NCI-H345 (cell line): ENCODE measurements at regions not wholly inside any gene's neighbourhood (a gene's known extent, or its start where the extent isn't known, plus 50 kb on each side); places are given as distances from the start of the nearest gene placed in this dataset.
"Not testable (repeated sequence)": the region's sequence is repeated elsewhere in the genome, so short reads cannot be mapped to it uniquely, and the experiment has no call there.

Experiments used
- DNase-seq: peaks from one replicate; lab custom pipeline; 2025; lab: John Stamatoyannopoulos, UW

DNA sequence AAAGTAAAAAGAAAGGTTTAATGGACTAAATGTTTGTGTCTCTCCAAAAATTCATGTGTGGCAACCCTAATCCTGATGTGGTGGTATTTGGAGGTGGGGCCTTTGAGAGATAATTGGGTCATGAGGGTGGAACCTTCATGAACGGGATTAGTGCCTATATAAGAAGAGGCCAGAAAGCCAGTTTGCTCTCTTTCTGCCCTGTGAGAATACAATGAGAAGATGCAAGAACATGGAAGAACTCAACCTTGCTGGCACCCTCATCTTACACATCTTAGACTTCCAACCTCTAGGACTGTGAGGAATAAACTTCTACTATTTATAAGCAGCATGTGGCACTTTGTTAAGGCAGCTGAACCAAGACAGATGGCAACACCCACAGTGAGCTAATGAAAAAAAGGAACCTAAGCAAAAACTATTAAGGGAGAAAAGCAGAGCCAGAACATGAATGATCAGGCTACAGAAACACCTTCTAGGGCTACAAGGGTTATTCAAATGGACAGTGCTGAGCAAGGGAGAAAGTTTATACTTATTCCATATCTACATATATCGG lies 159.5 kb downstream of the PLK2 start:
- DNase-seq, result no peak

DNA sequence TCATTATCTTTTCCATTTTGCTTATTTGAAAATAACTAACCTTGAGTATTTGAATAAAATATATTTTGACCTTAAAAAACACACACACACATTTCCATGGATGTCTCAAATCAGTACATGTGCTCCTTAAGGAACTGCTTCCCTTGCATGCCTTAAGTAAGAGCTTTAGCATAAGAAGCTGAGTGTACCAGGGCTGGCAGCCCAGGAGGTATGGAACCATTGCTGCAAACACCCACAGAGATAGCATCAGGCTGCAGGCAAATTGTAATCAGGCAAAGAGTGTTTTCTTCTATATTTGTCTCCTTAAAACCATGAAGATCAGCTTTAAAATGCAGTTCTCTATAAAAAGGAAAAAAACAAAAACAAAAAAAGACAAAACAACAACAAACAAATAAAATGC lies 160.6 kb downstream of the PLK2 start:
- no peak for DNase-seq

DNA sequence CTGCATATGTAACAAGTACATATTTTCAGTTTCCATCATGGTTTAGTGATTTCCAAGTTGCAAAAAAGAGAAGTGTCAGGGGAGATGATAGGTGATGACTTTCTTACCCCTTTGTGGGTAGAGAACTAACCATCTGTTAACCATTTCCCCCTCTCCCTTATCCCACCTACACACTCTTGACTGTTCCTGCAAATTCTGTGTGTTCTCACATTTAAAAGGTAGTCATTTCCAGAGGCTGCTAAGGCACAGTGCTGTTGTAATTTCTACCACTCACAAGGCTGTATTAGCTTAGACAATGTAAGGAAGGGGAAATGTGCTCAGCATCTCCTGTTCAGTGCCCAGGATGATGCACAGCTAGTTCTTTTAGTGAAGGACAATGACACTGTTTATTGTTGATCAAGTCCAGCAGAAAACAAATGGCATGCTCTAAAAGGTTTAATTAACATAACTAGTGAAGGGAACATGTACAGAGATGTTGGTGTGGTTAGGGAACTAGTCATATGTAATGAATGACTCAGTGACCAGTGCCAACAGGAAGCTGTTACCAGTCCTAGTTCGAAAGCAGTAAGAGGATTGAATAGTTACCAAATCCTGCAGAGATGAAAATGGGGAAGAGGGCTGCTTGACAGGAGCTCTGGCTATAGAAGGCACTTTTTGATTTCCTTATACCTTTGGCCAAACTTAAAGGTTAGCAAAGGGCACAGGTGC lies 165.1 kb downstream of the PLK2 start:
- DNase-seq, result no peak

DNA sequence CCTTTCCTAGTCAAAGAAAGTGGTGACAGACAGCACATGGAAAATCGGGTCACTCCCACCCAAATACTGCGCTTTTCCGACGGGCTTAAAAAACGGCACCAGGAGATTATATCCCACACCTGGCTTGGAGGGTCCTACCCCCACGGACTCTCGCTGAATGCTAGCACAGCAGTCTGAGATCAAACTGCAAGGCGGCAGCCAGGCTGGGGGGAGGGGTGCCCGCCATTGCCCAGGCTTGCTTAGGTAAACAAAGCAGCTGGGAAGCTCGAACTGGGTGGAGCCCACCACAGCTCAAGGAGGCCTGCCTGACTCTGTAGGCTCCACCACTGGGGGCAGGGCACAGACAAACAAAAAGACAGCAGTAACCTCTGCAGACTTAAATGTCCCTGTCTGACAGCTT lies 171.6 kb downstream of the PLK2 start:
- DNase-seq, result not testable (repeated sequence)

DNA sequence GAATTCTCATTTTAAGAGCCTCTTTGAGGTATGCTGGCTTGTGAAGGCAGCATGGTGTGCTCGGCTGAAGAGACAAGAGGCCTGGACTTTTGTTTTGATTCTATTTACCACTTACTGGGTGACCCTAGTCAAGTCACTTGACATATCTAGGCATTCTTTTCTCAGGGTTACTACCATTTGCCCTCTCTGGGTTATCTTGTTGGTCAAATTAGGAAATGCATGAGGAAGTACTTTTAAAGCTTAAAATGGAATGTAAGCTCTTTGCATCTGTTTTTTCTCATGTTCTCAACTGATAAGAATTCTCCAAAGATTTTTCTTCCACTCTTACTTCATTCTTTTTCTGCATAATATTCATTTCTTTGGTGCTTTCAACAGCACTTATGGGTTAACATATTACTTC lies 173.1 kb downstream of the PLK2 start:
- no peak for DNase-seq

DNA sequence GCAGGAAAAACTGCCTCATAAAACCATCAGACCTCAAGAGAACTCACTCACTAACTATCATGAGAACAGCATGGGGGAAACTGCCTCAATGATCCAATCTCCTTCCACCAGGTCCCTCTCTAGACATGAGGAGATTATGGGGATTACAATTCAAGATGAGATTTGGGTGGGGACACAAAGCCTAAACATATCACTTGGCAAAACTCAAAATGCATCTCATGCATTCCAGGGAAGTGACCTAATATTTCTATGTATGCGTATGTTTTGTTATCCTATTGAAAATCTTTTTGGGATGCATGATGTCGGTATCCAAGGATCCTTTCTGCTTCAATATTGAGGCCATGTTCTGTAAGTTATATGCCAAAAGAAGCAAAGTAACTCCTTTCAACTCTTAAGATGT lies 174.0 kb downstream of the PLK2 start:
- no peak for DNase-seq

DNA sequence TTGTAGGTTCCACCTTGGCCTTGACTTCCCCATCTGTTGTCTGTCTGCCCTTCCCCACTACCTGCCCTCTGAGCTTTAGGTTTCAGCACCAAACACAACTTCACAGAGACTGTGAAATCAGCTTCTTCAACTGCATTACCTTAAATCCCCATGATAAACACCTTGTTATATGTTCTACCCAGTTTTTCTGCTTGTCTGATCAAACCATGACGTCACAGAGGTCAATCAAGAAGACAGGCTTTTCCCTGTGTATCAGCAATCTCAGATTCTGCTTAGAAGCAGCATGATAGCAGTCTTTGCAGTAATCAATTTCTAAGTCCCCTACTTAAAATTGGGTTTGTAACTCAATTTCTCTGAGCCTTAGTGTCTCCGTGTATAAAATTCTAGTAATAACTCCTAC lies 175.0 kb downstream of the PLK2 start:
- DNase-seq, result no peak

DNA sequence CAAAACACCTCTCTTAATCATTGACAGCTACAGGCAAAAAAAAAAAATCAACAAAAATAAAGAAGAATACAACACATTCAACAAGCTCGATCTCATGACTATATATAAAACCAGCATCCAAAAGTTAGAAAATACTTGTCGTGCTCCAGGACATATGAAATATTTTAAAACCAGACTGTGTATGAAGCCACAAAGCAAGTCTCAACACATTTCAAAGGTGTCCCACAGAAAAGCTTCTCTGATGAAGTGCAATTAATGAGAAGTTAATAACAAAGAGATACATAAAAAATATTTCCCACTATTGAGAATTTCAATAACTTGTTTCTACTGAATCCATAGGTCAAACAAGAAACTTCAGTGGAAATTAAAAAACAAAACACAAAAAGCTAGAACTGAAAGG lies 178.7 kb downstream of the PLK2 start:
- DNase-seq, result no peak

DNA sequence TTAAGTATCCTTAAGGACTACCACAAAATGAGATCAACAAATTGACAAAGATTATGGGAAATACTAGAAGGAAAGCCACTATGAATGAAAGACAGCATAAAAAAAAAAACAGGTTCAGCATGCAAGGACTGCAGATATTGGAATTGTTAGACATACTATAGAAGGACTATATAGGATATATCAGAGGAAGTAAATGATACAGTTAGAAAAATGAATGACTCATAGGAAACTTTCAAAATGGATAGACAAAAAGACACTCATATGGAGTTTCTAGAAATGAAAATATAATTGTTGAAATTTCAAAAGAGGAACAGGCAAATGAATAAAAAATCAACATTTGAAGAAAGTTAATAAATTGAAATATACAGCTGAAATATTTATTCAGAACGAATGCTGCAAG lies 180.6 kb downstream of the PLK2 start:
- DNase-seq, result no peak

DNA sequence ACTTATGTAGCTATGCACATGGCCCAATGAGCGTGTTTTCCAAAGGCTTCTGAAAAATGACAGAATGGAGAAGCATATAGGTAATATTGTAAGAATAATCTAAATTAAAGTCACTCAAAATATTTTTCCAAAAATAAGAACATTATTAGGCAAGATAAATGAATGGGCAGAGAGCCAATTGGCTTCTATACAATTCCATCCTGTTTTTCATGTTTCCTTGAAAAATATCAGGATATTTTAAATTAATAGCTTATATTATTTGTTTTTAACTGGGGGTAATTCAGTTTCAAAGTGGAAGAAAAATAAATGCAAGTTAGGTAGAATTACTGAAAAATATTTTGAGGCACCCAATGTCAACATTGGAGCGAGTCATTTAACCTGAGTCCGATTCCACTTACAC lies 183.5 kb downstream of the PLK2 start:
- DNase-seq, result no peak

DNA sequence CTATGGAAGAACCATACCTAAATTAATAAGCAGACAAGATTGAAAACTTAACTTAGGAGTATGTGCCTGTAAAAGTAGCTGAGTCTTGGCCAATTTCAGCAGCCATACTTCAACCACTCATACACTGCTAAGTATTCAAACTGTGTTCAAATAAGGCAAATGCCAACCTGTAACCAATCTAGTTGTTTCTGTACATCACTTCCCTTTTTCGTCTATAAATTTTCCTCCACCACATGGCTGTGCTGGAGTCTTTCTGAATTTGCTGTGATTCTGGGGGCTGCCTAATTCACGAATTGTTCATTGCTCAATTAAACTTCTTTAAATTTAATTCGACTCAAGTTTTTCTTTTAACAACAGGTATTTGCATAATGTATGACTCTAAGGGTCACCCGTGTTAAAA lies 184.4 kb downstream of the PLK2 start:
- DNase-seq, result no peak

DNA sequence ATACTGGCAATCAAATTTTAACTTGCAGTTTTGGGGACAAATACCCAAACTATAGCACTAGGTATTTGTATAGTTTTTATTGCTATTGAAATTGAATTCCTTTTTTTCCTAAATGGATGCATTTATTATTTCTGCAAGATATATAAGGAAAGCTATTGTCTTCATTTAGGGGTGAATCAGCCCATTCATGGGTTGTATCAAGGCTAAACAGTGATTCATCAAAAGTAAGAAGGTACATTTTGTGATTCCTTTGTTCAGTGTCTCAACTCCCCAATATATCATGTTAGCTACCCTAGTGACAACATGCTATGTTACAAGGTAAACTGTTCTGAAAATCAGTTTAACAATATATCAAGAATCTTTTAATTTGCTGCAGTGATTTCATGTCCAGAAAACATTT lies 185.7 kb downstream of the PLK2 start:
- DNase-seq, result no peak

DNA sequence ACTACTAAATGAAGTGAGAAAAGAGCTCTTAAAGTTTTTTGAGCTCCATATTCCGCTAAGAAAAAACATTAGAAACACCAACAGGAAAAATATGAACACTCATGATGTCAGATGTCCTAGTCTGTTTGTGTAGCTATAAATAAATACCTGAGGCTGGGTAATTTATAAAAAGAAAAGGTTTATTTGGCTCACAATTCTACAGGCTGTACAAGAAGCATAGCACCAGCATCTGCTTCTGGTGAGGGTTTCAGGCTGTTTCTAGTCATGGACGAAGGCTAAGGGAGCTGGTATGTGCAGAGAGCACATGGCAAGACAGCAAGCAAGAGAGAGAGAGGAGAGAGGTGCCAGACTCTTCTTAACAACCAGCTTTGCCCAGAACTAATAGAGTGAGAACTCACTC lies 186.2 kb downstream of the PLK2 start:
- no peak for DNase-seq

DNA sequence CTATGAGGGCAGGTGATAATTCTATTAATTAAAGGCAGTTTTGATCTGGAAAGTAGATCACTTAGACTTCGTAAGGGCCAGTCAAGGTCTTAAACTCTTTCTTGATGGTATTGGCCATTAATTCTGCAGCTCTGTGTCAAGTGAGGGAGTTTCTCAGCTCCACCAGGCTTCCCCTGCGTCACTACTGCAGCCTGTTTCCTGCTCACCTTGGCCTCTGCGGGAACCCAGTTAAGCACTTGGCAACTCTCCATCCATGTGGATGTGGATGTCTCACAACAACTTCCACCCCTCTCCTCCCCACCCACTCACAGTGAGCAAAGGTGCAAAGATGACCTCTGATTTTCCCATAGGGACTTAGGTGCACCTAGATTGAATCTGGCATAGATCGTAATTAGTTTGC lies 191.6 kb downstream of the PLK2 start:
- no peak for DNase-seq

DNA sequence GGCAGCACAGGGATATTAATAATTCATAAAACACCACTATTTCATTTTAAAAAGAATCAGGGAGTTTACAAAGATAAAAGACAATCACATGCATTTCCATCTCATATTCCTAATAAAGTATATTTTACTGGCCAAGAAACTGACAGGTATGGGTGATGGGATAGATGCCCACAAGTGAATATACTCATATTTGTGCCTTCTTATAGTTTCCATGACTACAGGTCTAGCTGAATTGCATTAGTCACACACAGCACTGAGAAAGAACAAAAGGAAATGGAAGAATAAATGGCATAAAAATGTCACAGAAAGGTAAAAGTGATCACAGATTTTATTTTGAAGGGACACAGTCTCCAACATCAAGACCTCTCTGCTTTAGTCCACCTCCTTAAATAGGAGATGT lies 193.5 kb downstream of the PLK2 start:
- no peak for DNase-seq

DNA sequence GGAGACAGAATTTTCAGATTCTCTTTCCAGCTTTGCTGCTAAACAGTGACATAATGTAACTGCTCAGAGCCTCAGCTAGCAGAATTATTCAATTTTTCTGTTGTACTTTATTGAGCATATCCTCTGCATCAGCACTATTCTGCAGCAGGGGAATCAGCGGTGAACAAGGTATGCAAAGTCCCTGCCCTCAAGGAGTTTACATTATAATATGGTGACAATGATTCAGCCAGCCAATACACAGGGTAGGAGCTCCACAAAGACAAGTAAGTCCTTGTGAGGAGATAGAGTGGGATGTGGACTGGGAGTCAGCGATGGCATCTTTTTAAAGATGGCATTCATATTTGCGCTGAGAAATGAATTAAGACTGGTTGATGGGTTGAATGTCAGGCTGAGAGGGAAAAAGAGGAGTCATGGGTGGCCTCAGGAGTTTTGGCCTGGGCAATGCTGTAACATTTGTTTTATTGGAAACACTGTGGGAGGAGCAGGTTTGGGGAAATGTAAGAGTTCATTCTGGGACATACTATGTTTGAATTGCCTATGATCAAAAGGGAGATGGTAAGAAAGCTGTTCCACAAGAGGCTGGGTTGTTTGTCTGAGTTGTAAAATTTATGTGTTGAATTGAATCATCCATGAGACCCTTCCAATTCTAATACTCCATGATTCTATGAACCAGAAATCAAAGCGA lies 194.5 kb downstream of the PLK2 start:
- DNase-seq, result no peak

DNA sequence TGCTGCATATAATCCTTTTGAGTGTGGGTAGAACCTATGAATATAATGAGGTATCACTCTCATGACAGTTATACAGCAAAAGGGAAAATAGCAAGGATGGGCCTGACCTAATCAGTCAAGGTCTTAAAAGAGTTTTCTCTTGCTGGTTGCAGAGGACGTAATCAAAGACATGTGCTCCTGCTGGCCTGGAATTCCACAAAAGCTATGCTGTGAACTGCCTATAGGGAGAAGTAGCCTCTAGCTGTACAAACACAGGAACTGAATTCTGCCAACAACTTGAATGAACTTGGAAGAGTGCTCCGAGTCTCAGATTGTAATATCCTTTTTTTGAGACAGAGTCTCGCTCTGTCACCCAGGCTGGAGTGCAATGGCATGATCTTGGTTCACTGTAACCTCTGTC lies 195.6 kb downstream of the PLK2 start:
- DNase-seq, result no peak

DNA sequence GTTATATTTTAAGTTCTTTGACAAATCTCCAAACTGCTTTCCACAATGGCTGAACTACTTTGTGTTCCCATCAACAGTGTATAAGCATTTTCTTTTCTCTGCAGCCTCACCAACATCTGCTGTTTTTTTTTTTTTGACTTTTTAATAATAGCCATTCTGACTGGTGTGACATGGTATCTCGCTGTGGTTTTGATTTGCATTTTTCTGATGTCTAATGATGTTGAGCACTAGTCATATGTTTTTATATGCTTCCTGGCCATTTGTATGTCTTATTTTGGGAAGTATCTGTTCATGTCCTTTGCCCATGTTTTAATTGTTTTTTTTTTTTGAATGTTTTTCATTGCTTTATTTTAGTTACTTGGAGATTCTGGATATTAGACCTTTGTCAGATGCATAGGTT lies 196.6 kb downstream of the PLK2 start:
- no peak for DNase-seq

DNA sequence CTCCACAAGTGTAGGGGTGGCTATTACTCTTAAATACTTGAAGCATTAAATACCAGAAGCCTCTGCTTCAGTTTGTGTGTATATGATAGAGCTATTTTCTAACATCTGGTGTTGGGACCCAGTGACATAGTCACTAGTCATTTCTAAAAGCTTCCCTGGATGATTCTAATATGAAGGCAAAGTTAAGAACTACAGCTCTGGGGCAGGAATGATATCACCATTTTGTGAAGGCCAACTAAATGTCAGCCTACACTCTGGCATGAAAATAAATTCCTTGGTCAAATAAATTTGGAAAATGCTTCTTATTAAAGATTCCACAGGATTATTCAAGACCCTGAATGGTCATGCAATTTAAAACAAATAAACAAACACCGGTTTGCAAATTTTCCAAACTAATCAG lies 197.7 kb downstream of the PLK2 start:
- DNase-seq, result no peak

DNA sequence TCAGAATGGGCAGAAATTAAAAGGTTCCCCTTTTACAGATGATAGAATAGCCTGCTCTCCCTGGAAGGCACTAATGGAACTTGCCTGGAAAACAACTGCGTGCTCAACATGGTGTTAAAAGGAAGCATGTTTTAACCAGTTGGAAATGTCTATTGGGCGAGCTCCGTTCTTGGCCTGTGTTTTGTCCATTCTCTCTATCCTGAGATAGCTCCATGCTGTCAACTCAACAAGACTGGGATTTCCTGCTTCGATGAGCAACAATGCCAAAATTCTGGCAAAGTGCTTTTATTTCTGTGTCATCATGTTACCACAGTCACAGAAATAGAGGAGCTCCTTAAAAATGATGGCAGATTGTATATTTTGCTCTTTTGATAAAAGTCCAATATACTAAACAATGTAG lies 198.3 kb downstream of the PLK2 start:
- no peak for DNase-seq

DNA sequence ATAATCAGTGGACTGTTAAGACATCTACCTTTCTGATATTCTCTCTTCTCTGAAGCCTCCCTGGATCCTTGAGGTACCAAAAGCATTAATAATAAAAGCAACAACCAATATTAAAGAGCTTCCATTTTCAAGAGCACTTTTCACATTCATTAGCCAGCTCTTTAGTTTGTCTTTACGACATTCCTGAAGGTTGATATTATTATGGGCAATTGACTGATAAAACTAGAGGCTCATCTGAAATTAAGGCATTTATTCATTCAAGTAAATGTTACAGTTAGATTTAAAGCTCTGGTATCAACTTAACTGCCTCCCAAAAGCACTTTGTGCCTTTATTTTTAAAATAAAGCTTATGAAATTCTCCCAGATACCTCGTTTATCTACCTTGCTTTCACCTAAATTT lies 199.6 kb downstream of the PLK2 start:
- DNase-seq, result no peak

DNA sequence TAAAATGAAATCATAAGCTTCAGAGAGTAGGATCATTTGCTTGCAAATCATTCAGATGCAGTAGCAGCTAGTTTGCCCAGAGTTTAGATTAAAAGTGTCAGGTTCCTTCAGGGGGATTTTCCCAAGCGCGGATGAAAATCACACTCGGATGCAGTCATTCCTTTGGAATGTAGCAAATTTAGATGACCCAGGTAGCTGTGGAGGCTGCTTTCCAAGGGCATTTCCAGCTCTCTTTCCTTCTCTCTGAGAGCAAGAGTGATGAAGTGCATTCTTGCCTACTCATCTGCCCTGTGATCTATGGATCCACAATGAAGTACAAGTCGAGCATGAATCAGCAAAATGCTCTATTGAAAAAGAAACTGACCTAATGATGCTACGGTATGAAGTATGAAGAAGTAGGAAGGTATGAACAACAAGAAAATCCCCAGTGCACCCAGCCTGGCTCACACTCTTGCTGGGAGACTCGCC lies 200.2 kb downstream of the PLK2 start:
- no peak for DNase-seq

DNA sequence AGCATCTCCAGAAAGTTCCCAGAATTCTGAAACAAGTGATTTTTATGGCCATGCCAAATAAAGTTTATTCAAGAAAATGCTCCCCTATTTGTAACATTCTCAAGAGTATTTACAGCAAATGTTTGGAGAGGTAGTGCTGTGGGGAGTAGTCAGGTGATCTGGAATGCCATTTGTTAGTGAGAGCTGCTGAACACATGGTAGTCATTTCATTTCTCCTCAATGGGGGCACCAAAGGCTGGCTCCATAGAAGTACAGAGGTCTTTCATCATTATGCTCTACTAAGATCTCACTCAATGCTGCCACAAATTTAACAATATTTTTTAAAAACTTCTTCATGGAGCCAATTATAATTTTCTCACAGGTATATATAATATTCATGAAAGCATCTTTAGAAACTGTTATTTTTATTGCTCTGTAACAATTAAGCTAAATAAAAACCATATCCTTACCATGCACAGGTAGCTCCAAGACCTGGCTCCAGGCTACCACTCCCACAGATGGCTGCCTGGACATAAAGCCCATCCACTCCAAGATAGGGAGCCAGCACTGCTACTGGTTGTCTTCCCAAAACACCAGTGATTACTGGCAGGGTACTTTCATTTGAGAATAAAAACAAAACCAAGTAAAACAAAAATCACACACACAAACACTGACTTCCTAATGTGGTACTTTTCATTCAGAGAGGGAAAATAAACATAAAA lies 200.8 kb downstream of the PLK2 start:
- no peak for DNase-seq
